ENCODE measurements at regions not wholly inside any gene's neighbourhood (a gene's known extent, or its start where the extent isn't known, plus 50 kb on each side); places are given as distances from the start of the nearest gene placed in this dataset.

- Mint-ChIP-seq H3K9me3 (ENCODE audit: low read depth) (peaks cover 10% of the 10 kb centered on the region), H3K4me1 (ENCODE audit: low read depth) (peaks cover 76% of the 10 kb centered on the region), H3K4me3 (ENCODE audit: unreplicated experiment) (no peak overlapping the region), H3K27me3 (ENCODE audit: low read depth) (no peaks in the 10 kb centered on the region), H3K36me3 (ENCODE audit: low read depth) (peaks cover 2% of the 10 kb centered on the region), H3K27ac (ENCODE audit: unreplicated experiment) (peak overlapping the region; percentile 71)
- no peak for TF ChIP-seq CTCF (IDR thresholded peaks at IDR 0.05)
- DNase-seq (ENCODE audit: low spot score) = no peak
These were observed 602.4 kb downstream of the COL12A1 start for GRCh38 chr6:74603322-74604076.

- DNase-seq (ENCODE audit: low spot score) = no peak
- Mint-ChIP-seq H3K9me3 (ENCODE audit: low read depth) (peaks cover 10% of the 10 kb centered on the region), H3K36me3 (ENCODE audit: low read depth) (peaks cover 2% of the 10 kb centered on the region), H3K27ac (ENCODE audit: unreplicated experiment) (no peak overlapping the region), H3K4me3 (ENCODE audit: unreplicated experiment) (no peak overlapping the region), H3K4me1 (ENCODE audit: low read depth) (peaks cover 72% of the 10 kb centered on the region), H3K27me3 (ENCODE audit: low read depth) (no peaks in the 10 kb centered on the region)
- no peak for TF ChIP-seq CTCF (IDR thresholded peaks at IDR 0.05)
These were observed 603.6 kb downstream of the COL12A1 start for GRCh38 chr6:74602206-74602605.

- H3K36me3 Mint-ChIP-seq (ENCODE audit: low read depth) = peaks cover 2% of the 10 kb centered on the region
- TF ChIP-seq CTCF (IDR thresholded peaks at IDR 0.05) = no peak
- H3K27me3 Mint-ChIP-seq (ENCODE audit: low read depth) = no peaks in the 10 kb centered on the region
- H3K4me3 Mint-ChIP-seq (ENCODE audit: unreplicated experiment) = no peak overlapping the region
- H3K4me1 Mint-ChIP-seq (ENCODE audit: low read depth) = peaks cover 43% of the 10 kb centered on the region
- H3K27ac Mint-ChIP-seq (ENCODE audit: unreplicated experiment) = no peak overlapping the region
- DNase-seq (ENCODE audit: low spot score) = no peak
- peaks cover 10% of the 10 kb centered on the region for H3K9me3 Mint-ChIP-seq (ENCODE audit: low read depth)
These were observed 607.1 kb downstream of the COL12A1 start for GRCh38 chr6:74598462-74599393.

DNA sequence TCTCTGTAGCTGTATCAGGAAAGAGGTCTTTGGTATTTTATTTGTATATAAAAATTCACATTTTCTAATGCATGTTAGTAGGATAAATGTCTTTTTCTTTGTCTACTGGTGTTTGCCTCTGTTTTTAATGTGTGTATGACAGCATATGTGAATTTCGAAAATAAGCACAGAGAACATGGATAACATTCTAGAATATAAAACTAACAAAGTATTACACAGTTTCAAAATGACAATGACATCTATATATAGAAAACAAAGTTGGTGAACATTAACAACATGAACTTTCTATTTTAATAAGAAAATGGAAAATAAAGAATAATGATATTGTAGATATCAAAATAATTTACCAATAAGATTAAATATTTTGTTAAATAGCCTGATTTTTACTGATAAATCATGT is 608.0 kb downstream of the COL12A1 start:
- Mint-ChIP-seq H3K27ac (ENCODE audit: unreplicated experiment) (no peak overlapping the region), H3K4me3 (ENCODE audit: unreplicated experiment) (no peak overlapping the region), H3K4me1 (ENCODE audit: low read depth) (peaks cover 34% of the 10 kb centered on the region), H3K27me3 (ENCODE audit: low read depth) (no peaks in the 10 kb centered on the region), H3K36me3 (ENCODE audit: low read depth) (peaks cover 2% of the 10 kb centered on the region), H3K9me3 (ENCODE audit: low read depth) (peaks cover 9% of the 10 kb centered on the region)
- DNase-seq (ENCODE audit: low spot score) = no peak
- no peak for TF ChIP-seq CTCF (IDR thresholded peaks at IDR 0.05)

DNA sequence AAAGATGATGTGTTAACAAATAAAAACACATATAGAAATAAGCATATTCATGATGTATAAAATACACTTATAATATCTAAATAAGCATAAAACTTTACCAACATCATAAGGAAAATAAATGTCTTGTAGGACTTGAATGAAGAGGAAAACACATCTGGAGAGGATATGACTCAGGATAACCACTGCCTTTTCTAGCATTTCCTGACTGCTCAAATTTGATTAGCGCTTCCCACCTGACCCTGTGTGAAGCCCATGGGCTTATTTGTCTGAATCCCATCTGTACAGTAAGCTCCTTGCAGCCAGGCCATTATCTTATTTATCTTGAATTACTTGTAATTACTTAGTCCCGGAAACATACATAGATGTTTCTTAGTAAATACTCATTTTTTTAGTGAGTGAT is 608.6 kb downstream of the COL12A1 start:
- Mint-ChIP-seq H3K4me3 (ENCODE audit: unreplicated experiment) (no peak overlapping the region), H3K27me3 (ENCODE audit: low read depth) (no peaks in the 10 kb centered on the region), H3K27ac (ENCODE audit: unreplicated experiment) (no peak overlapping the region), H3K36me3 (ENCODE audit: low read depth) (peaks cover 2% of the 10 kb centered on the region), H3K4me1 (ENCODE audit: low read depth) (peaks cover 30% of the 10 kb centered on the region), H3K9me3 (ENCODE audit: low read depth) (peaks cover 13% of the 10 kb centered on the region)
- TF ChIP-seq CTCF (IDR thresholded peaks at IDR 0.05) = no peak
- no peak for DNase-seq (ENCODE audit: low spot score)

All from chondrocyte (in vitro differentiated cells).